NCI-H1092 (cell line): ENCODE measurements at regions not wholly inside any gene's neighbourhood (a gene's known extent, or its start where the extent isn't known, plus 50 kb on each side); places are given as distances from the start of the nearest gene placed in this dataset.
"Not testable (repeated sequence)": the region's sequence is repeated elsewhere in the genome, so short reads cannot be mapped to it uniquely, and the experiment has no call there.

ENCODE experiments used
- DNase-seq: peaks from one replicate; lab custom pipeline; 2025; lab: John Stamatoyannopoulos, UW

DNA sequence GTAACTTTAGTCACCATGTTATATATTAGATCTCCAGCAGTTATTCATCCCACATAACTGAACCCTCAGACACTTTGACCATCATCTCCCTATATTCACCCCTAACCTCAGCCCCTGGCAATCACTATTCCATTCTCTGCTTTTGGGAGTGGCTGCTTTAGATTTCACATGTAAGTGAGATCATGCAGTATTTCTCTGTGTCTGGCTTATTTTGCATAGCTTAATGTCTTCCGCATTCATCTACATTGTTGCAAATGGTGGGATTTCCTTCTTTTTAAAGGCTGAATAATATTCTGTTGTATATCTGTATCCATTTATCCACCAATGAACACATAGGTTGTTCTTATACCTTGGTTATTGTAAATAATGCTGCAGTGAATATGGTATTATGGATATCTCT lies 411.6 kb upstream of the ZEB2 start:
- no peak for DNase-seq

DNA sequence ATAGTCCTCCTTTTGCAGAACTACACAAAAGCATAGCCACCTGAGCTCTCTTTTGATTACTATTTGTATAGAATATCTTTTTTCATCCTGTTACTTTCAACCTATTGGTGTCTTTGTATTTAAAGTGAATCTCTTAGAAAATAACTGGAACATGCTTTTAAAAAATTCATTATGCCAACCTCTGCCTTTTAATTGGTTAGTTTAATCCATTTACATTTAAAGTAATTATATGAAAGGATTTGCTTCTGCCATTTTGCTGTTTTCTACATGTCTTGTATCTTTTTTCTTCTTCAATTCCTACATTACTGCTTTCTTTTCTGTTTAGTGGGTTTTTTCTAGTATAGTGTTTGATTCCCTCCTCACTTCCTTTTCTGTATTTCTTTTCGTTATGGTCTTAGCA lies 407.5 kb upstream of the ZEB2 start:
- no peak for DNase-seq

DNA sequence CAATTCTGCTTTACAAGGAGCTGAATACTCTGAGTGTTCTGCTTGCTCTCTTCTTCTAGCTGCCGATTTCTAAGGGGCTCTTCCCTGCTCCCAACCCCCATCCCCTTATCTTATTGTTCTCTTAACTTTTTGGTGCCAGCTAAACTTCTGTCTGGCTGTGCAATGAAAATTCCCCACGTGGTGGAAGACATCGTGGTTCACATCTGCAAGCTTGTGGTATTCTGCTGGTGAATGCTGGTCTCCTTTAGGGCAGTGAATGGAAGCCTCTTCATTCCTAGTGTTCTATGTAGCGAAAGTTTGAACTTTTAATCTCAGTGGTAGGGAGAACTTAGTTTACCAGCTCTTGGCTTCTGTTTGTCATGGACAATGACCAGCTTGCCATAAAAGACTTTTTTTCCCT lies 406.0 kb upstream of the ZEB2 start:
- no peak for DNase-seq

DNA sequence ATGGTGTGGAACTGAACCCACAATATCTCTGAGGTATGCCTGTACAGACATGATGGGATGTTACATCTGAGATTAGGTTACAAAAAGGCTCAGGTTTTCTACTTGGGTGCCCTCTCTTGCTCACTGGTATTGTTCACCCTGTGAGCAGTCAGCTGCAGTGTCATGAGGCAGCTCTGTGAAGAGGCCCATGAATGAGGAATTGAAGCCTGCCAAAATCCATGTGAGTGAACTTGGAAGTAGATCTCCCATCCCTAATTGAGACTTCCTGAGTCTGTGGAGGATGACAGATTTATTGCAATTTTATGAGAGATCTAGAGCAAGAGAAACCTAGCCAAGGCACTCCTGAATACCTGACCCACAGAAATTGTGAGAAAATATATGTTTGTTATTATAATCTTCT lies 404.9 kb upstream of the ZEB2 start:
- no peak for DNase-seq

DNA sequence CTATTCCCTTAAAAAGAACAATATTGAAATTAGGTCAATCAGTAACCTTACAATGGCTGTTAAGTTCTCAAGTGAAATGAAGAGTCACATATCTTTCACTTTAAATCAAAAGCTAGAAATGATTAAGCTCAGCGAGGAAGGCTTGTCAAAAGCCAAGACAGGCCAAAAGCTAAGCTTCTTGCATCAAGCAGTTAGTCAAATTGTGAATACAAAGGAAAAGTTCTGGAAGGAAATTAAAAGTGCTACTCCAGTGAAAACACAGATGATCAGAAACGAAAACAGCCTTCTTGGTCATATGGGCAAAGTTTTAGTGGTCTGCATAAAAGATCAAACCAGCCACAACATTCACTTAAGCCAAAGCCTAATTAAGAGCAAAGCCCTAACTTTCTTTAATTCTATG lies 402.6 kb upstream of the ZEB2 start:
- DNase-seq, result no peak

DNA sequence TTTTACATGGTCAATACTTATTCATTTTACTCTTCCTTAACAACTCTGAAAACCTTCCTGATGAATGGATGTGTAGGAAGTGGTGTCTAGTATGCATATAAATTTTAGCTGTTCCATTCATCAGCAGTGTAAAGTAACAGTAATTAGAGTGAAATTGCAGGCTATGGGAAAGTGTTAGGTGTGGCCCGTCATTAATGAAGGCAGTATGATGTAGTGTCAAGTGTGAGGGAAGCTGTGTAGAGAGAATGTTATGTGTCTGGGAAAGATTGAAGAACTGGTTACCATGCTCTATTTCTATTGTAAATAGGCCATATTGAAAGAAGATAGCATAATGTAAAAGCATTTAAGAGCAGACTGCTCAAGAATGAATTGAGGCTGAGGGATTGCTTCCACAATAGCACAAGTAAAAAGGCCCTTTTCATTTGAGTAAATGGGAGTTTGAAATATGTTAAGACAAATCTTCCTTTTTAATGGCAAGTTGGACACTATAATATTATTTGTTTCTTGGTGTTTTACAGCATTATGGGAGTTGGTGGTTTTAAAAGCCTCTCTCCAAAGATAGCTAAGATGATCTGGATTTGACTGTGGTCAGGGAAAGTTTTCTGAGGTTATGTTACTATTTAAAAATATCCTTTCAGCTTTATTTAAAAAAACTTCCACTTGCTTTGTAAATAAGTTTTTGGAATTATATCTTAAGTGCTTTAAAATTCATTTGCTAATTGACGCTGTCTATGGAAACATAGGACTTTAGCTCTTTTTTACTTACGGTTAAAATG lies 401.0 kb upstream of the ZEB2 start:
- no peak for DNase-seq

DNA sequence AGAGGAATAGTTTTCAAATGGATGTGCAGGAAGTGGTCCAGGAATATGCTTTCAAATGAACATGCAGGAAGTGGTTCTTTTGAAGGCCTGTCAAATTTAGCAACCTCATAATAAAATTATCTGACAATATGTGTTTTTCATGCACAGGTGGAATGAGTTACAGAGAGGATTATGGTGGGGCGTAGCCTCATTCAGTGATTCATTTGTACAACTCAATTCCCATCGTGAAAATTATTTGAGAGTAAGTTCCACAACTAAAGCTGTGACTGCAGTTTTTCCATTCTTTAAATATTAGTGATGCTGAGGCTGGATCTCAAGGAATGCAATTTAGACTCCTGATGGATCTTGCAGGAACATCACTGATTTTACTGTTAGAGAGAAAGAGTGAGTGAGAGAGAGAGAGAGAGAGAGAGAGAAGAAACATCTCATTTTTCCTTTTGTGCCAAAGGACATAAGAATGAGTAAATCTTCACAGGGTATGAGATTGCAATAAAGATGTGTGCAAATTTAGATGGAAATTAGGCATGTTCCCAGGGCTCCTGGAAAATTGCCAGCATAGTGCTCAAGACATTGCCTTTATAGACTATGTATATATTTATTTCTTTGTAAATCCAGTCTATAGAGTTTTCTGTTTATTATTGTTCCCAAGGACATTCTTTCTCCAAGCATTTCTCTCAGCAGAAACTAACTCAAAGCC lies 394.9 kb upstream of the ZEB2 start:
- DNase-seq, result no peak

DNA sequence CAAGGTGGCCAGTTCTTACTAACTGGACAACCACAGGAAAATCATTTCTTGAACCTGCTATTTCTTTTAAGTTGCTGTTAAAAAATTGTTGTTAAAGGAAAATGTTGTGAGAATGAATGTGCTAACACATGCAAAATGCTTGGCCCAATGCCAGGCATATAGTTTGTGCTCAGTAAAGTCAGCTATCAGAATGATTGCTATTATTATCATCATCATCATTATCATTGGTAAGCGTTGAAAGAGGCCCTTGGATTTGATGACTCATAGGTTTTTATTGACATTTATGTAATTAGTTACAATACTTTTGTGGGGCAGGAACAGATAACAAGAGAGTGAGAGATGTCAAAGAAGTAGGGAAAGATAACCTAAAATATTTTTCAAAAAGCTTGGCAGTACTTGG lies 394.2 kb upstream of the ZEB2 start:
- DNase-seq, result no peak

DNA sequence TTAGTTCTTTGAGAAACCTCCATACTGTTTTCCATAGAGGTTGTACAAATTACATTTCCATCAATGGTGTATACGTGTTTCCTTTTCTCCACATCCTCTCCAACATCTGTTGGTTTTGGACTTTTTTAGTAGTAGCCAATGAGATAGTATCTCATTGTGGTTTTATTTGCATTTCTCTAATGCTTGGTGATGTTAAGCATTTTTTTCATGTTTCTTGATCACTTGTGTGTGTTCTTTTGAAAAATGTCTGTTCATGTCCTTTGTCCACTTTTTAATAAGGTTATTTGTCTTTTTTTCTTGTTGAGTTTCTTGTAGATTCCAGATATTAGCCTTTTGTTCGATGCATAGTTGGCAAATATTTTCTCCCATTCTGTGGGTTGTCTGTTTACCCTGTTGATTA lies 392.3 kb upstream of the ZEB2 start:
- DNase-seq, result no peak

DNA sequence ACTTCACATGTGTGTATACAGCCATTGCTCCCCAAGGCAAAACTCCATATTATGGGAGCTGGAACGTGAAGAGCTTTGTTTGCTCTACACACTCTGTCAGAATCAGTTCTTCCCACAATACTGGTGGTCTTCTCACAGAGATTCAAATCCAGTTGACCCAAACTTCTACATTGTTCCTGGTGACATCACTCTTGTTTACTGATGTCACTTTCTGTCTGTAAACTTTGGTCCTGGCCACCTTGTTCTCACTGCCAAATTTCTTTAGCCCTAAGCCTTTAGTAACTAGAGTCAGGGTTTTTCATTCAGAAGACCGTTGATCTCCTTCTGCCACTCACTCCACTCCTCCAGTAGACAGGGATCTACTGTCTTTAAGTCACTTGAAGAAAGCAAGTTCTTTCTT lies 386.0 kb upstream of the ZEB2 start:
- DNase-seq, result no peak

DNA sequence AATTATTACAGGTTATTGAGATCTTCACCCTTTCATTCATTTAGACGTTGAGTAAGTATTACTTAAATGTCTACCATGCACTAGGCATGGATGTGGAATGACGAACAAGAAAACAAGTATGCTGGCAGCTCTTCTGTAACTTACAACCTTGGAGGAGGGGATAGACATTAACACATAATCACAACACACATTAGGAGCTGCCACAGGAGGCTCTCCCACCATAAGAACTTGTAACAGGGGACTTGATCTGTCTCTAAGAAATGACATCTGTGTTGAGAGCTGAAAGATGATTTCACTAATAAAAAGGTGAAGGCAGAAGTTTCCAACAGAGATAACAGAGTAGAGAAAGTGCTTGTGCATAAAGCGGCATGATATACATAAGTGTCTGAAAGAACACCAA lies 384.7 kb upstream of the ZEB2 start:
- DNase-seq, result no peak

DNA sequence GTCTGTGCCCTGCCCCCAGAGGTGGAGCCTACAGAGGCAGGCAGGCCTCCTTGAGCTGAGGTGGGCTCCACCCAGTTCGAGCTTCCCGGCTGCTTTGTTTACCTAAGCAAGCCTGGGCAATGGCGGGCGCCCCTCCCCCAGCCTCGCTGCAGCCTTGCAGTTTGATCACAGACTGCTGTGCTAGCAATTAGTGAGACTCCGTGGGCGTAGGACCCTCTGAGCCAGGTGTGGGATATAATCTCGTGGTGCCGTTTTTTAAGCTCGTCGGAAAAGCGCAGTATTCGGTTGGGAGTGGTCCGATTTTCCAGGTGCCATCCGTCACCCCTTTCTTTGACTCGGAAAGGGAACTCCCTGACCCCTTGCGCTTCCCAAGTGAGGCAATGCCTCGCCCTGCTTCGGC lies 383.1 kb upstream of the ZEB2 start:
- DNase-seq, result not testable (repeated sequence)

DNA sequence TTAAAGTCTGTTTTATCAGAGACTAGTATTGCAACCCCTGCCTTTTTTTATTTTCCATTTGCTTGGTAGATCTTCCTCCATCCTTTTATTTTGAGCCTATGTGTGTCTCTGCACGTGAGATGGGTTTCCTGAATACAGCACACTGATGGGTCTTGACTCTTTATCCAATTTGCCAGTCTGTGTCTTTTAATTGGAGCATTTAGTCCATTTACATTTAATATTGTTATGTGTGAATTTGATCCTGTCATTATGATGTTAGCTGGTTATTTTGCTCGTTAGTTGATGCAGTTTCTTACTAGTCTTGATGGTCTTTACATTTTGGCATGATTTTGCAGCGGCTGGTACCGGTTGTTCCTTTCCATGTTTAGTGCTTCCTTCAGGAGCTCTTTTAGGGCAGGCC lies 381.5 kb upstream of the ZEB2 start:
- DNase-seq, result not testable (repeated sequence)

DNA sequence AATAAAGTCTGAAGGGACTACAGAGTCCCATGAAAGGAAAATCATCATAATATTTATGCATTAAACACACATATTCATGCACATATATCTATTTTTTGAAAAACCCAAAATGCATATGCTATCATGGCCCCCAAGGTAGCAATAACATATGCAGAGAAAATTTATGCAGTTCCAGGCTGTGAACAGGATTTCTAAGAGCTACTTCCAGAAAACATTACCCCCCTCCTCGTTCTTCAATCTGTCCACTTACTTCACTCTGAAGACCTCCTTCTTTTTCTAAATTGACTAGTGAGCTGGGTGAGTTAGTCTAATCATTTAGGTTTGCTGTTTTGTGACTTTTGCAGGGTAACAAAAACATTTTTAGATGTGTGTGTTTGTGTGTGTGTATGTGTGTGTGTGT lies 376.4 kb upstream of the ZEB2 start:
- no peak for DNase-seq

DNA sequence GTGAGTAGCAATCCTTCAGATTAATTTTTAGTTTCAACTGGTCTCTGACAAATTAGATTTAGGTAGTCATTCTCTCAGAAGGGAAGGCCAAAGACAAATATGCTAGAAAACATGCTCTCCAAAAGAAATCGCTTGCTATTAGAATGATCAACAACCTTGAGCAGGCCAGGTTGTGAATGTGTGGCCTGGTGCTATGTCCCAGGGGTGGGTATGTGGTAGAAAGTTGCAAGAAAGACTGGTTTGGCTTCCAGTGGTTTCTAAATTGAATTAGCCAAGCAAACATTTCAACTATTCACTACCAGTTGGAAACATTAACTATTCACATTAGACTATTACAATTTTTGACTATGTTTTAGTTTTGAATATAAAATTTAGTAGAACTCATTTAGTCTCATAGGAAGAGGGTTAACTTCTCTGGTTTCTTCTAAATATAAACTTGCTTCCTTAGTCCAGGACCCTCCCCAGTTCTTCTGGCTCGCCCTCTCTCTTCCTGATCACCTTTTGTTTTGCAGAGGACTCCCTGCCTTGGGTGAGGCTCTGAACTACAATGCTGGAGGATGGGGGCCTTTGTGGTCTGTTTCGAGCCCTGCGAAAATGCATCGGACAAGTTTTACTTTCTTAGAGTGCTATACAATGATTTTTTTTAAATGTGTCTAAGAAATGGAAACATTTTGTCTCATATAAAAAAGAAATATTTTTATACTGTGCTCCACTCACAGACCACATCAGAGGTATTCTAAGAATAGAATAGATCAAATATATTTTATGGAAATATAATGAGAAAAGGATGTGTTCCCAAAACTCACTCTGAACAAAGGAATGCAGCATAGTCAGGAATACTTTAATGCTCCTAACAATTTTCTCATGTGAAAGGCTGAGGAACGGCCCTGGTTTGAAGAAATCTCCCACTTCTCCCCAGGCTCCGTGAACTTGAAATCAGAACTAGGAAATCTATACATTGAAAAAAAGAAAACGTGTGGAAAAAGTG lies 375.0 kb upstream of the ZEB2 start:
- DNase-seq, result no peak

DNA sequence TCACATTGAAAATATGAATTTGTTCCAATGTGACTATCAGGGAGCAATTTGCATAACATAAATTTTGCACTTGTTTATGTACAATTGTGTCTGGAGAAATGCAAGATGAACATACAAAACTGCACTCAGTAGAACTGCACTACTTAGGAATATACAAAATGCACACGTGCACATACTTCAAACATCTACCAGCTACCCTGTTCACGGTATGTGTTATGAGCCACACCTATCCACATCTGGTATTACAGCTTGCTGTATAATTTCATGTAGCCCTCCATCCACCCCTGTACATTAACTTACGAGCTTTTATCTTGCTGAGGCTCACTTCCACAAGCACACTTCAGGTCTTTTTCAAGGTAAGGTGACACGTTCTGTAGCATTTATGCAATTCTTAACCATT lies 373.5 kb upstream of the ZEB2 start:
- DNase-seq, result no peak

DNA sequence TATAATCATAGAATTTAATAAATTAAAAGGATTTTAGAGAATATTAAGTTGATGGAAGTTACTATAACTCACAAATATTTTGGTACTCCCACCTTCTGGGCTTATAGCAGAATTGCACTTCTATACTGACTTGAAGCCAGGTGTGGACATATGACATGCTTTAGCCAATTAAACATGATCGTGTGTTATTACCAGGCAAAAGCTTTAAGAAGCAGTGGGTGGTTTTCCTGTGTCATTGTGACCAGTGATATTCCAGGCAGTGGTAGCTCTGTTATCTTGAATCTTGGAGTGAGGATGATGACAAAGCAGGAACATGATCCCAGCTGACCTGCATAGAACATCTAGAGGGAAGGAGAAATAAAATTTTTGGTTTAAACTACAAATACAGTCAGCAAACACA lies 370.9 kb upstream of the ZEB2 start:
- no peak for DNase-seq

DNA sequence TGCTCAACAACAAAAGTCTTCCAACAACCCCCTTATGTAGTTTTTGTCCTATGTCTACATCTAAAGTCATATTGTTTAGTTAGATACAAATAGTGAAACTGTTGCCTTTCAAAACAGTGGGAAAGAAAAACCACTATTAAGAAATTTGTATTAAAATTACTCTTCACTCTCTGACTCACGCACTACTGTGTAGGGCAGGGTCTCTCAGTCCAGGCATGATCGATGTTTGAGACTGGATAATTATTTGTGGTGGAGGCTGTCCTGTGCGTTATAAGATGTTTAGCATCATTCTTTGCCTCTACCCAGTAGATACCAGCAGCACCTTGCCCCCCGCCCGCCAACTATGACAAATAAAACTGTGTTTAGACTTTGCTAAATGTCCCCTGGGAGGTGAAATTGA lies 369.4 kb upstream of the ZEB2 start:
- DNase-seq, result no peak

DNA sequence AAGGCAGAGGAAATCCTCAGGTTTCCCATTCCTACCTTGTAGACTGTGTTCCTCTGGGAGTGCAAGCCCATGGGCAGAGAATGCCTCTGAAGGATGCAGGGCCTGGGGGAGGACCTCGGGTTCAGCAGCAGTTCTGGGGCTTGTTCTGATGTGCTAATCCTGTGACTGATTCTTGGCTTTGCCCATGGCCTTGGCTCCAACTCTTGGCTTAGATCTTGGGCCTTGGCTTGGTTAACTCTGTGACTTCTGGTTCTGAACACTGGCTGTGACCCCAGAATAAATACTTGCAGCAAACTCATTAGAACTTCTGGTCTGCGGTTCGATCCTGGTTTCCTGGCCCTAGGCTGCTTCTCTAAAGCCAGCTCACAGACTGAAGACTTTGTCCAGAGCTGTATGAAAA lies 366.9 kb upstream of the ZEB2 start:
- no peak for DNase-seq

DNA sequence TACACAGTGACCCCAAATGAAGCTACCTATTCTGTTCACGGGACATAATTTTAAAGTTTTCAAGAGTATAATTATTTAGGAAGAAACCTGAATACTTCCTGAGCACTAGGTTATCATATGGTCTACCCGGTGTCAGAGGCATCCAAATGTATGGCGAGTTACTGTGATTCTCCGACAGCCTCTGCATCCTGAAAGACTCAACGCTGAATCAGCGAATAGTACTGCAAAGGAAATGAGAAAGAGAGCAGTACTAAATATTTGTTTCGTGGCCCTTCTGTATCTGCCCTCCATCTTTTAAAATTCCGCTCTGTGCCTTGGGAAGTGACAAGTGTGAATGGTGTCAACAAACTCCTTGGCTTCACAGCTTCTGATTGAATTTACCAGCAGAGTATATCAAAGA lies 358.0 kb upstream of the ZEB2 start:
- no peak for DNase-seq

DNA sequence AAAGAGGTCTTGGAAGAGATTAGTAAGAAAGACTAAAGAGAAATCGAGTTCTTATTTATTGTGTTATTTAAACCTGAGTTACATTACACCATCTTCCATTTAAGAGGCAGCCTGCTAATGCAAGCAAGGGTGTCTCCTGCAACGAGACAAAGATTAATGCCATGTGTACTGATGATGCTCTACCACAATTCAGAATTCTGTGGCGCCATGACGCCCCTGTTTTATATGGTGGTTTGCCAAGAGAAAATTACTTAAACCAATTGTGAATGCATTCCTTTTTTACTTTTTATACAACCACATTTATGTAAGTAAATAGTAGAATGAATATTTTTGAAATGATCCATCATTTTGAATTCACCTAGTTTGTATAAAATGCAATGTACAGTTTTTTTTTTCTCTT lies 356.1 kb upstream of the ZEB2 start:
- DNase-seq, result no peak

DNA sequence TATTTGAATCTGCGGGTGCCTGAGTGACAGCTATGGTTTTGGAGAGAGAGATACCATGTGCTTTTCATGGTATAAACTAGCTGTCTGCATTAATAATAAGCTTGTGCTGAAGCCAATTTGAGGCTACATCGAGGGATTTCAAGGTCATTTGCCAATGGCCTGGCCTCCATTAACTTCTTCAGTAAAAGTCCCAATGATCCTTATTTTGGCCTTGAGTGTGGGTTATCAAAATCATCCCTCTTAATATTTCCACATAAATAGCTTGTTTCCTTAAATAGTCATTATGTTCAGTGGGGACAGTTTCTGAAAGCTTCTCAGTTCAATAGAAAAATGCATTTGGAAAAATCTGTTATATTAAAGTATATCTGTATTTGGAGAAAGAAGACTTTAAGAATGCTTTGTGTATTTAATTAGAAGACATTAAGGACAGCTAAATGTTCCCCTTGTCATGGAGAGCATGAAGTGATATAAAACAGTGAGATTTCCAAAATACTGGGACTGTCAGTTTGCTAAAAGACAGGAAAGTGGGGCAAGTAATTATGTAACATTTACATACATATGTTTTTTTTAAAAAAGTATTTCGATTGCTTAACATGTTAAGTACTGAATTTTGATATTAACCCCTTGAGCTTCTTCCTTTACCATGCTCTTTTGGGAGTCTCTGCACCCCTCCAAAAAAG lies 355.5 kb upstream of the ZEB2 start:
- DNase-seq, result no peak
